ENCODE measurements at regions not wholly inside any gene's neighbourhood (a gene's known extent, or its start where the extent isn't known, plus 50 kb on each side); places are given as distances from the start of the nearest gene placed in this dataset.

GRCh38 chr3:76827701-76828226 lies 212.1 kb upstream of the ROBO2 start (continued):
- TF ChIP-seq RXRA (IDR thresholded peaks at IDR 0.05; ENCODE audit: insufficient read depth, low read depth, low read length) (no peak), TCF12 (IDR thresholded peaks at IDR 0.05; ENCODE audit: low read depth, low read length) (no peak)

Data from H1 (cell line).